Ovary (tissue), 7 donors: ENCODE measurements at regions not wholly inside any gene's neighbourhood (a gene's known extent, or its start where the extent isn't known, plus 50 kb on each side); places are given as distances from the start of the nearest gene placed in this dataset.

Experiments used
- DNase-seq, 5 donors: peaks; one replicate each; pipeline ENCODE4 v3.0.0-alpha.2; 2019 to 2020
- H3K27ac ChIP-seq, 2 donors: fragments of 200-600 bp; one replicate each; pipeline versions ENCODE4 v1.5.1 to v1.8.0; 2019 to 2022
- H3K27me3 ChIP-seq: fragments of 200-600 bp; one replicate; pipeline ENCODE4 v1.8.0; 2022
- H3K36me3 ChIP-seq: fragments of 200-600 bp; sonication (generic); one replicate; pipeline ENCODE4 v1.5.1; 2019
- H3K4me1 ChIP-seq: one replicate; pipeline ENCODE4 v1.8.1; 2013; ENCODE audit warnings: mild to moderate bottlenecking, moderate library complexity; ENCODE audit not compliant: insufficient read depth
- H3K4me3 ChIP-seq: fragments of 200-600 bp; sonication (generic); one replicate; pipeline ENCODE4 v1.5.1; 2017
- H3K9me3 ChIP-seq, 2 donors: fragments of 200-600 bp in 1 of 2; sonication (generic) in 1 of 2; one replicate each; pipeline versions ENCODE4 v1.5.1 to v1.8.1; 2013 to 2019; ENCODE audit warnings: mild to moderate bottlenecking in 1 of 2, moderate library complexity in 1 of 2
- CTCF ChIP-seq, 3 donors: fragments of 450-650 bp in 2 of 3; fragments of 200-600 bp in 1 of 3; IDR thresholded peaks; one replicate each; pipeline versions ENCODE4 v1.5.1 to v1.8.0; 2016 to 2022; ENCODE audit warnings: antibody characterized with exemption in 3 of 3, mild to moderate bottlenecking in 1 of 3
- EP300 ChIP-seq: sonication (generic); formaldehyde crosslinking; IDR thresholded peaks from one replicate; pipeline ENCODE4 v1.6.1; 2017; ENCODE audit warnings: antibody characterized with exemption
- POLR2A ChIP-seq: fragments of 450-650 bp; IDR thresholded peaks from one replicate; pipeline ENCODE4 v1.6.1; 2017; ENCODE audit warnings: antibody characterized with exemption, mild to moderate bottlenecking, moderate library complexity
- WGBS, 3 donors: extraction: QIAGEN DNeasy Blood & Tissue Kit in 1 of 3; methylation state at CpG; one replicate each; pipeline versions ENCODE4 v1.1.5 to v1.1.7; 2013 to 2017; 5-methylcytosine and 5-hydroxymethylcytosine counted together
- intact Hi-C, 4 donors: fragments of 100-400 bp; cut with DNase I; formaldehyde crosslinking; loops; one replicate each; pipeline versions ENCODE4 v1.11.0 to v1.15.1; 2022 to 2023
- donor health status: DM: no; HTN: no; CAD: no; lungs with moderate emphysema.
- donor health status: DM: no; HTN: no; CAD: no.
- donor health status: Bipolar disorder and iron deficiency.
- donor health status: DM: no; HTN: no; CAD: no.
- donor health status: DM: yes; HTN: yes; CAD: no.

DNA sequence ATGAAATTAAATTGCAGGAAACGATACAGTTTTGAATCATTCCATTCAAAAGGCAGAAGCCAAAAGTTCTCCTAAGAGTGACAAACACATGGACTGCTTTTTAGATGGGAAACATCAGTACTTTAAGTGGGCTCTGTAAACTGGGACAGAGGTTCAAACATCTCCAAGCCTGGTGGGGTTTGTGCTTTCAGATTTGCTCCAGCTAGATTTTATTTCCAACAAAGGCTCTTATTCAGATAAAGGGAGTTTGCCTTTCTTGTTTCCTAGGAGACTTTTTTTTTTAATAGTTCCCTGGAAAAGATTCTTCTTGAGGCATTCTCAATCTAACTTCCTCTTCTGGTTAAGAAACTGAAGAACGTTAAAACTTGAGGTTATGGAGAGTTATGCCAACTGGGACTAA lies 277.6 kb downstream of the TMEM38B start:
- Histone ChIP-seq H3K27me3 (no peaks in the 10 kb centered on the region), H3K9me3 (no peaks in the 10 kb centered on the region), H3K4me3 (no peak overlapping the region), H3K36me3 (no peaks in the 10 kb centered on the region), H3K4me1 (peaks cover 2% of the 10 kb centered on the region), H3K27ac (no peak overlapping the region)
- intact Hi-C loops: no loop called here
- WGBS, 3 donors: 36 to 44% (median 42%) methylated on average over 2 of the region's 2 CpGs
- TF ChIP-seq CTCF (IDR thresholded peaks at IDR 0.05) (no peak), EP300 (no peak), POLR2A (no peak)
- DNase-seq: no peak

DNA sequence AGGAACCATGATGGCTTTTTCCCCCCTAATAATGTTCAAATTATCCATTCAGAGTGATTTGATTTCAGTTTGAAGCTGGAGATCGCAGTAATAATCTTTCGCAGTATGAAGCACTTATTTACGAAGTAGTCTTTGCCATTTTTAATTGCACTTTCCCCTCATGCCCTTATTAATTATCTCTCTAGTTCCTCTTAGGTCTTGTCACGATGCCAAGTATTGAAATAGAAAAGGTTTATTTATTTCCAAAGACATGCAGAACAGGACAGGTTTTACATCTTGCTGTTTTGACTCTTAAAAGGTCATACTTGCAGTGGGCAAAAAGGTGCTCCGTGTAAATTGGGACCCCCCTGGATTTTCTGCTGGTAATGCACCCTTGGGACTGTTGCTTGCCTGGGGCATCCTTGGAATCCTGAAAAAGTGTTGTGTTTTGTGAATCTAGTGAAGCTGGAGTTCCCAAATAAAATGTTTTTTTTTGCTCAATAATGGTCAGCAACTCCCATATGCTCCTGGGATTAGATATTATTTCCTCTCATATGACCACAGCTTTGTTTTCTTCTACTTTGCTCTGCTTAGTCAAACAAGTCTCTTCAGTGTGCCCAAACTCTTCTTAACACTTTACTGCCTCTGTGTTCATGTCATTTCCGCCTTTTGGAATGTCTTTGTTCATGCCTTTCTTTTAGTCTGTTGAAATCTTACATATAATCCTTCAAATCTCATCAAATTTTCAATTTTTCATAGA lies 278.3 kb downstream of the TMEM38B start:
- DNase-seq: no peak
- Histone ChIP-seq H3K4me1 (peaks cover 2% of the 10 kb centered on the region), H3K27me3 (no peaks in the 10 kb centered on the region), H3K36me3 (no peaks in the 10 kb centered on the region), H3K27ac (no peak overlapping the region), H3K4me3 (no peak overlapping the region), H3K9me3 (no peaks in the 10 kb centered on the region)
- intact Hi-C loops: no loop called here
- TF ChIP-seq CTCF (IDR thresholded peaks at IDR 0.05): no peak
- TF ChIP-seq POLR2A: no peak
- TF ChIP-seq EP300: no peak
- WGBS, 3 donors: 51 to 65% (median 64%) methylated on average over 6 of the region's 6 CpGs

GRCh38 chr9:105973951-105974351 lies 279.6 kb downstream of the TMEM38B start:
- no peaks in the 10 kb centered on the region for H3K9me3 ChIP-seq
- no peaks in the 10 kb centered on the region for H3K36me3 ChIP-seq
- H3K4me3 ChIP-seq: no peak overlapping the region
- 10 to 21% (median 11%) methylated on average over 3 of the region's 3 CpGs for WGBS, 3 donors
- peak in 1 of 5 donors; percentile 42 for DNase-seq
- peaks cover 2% of the 10 kb centered on the region for H3K4me1 ChIP-seq
- intact Hi-C loops: no loop called here
- TF ChIP-seq EP300 (no peak), CTCF (IDR thresholded peaks at IDR 0.05) (no peak), POLR2A (no peak)
- no peak overlapping the region for H3K27ac ChIP-seq
- H3K27me3 ChIP-seq: no peaks in the 10 kb centered on the region

- H3K9me3 ChIP-seq: no peaks in the 10 kb centered on the region
- intact Hi-C loops: no loop called here
- TF ChIP-seq EP300: no peak
- no peak for TF ChIP-seq POLR2A
- TF ChIP-seq CTCF (IDR thresholded peaks at IDR 0.05): no peak
- 24 to 28% (median 26%) methylated on average over 14 of the region's 14 CpGs for WGBS, 3 donors
- peaks cover 2% of the 10 kb centered on the region for H3K4me1 ChIP-seq
- no peaks in the 10 kb centered on the region for H3K27me3 ChIP-seq
- H3K27ac ChIP-seq: no peak overlapping the region
- no peak for DNase-seq
- H3K4me3 ChIP-seq: no peak overlapping the region
- no peaks in the 10 kb centered on the region for H3K36me3 ChIP-seq
Observed at GRCh38 chr9:105975886-105976645, 281.7 kb downstream of the TMEM38B start.
